HepG2 (cell line): ENCODE measurements at regions not wholly inside any gene's neighbourhood (a gene's known extent, or its start where the extent isn't known, plus 50 kb on each side); places are given as distances from the start of the nearest gene placed in this dataset.

Source experiments
- CREM ChIP-seq, 2 experiments: sonication (generic) in 1 of 2; formaldehyde crosslinking in 1 of 2; IDR thresholded peaks; 2 replicates each; pipeline versions ENCODE4 v1.4.0 to v1.6.1; 2016 to 2020; ENCODE audit warnings: antibody characterized with exemption in 1 of 2, mild to moderate bottlenecking in 1 of 2, missing genetic modification reagents in 1 of 2
- HOXA7 ChIP-seq: sonication (generic); formaldehyde crosslinking; IDR thresholded peaks from 2 replicates; pipeline ENCODE4 v1.8.1; 2022; ENCODE audit warnings: mild to moderate bottlenecking, missing genetic modification reagents, moderate library complexity
- NONO ChIP-seq, 2 experiments: fragments of 450-650 bp in 1 of 2; sonication (generic) in 1 of 2; formaldehyde crosslinking in 1 of 2; IDR thresholded peaks in 1 of 2; conservative IDR thresholded peaks in 1 of 2; 2 replicates each; pipeline versions ENCODE4 v1.6.1 to v1.8.0; 2017 to 2022; ENCODE audit warnings: mild to moderate bottlenecking in 1 of 2, missing genetic modification reagents in 1 of 2, moderate library complexity in 1 of 2
- TCF12 ChIP-seq, 2 experiments: fragments of 450-650 bp in 1 of 2; sonication (generic) in 1 of 2; formaldehyde crosslinking in 1 of 2; IDR thresholded peaks; 2 replicates each; pipeline versions ENCODE4 v1.6.1 to v1.8.0; 2017 to 2022; ENCODE audit warnings: antibody characterized with exemption in 1 of 2, mild to moderate bottlenecking in 1 of 2, missing genetic modification reagents in 1 of 2, moderate library complexity in 1 of 2
- TF ChIP-seq, protein P1 (sequence below): sonication (generic); formaldehyde crosslinking; IDR thresholded peaks from 2 replicates; pipeline ENCODE4 v1.4.0; 2020; ENCODE audit warnings: mild to moderate bottlenecking, missing genetic modification reagents

- TF ChIP-seq TCF12 (IDR thresholded peaks at IDR 0.05): no peak
- no peak for TF ChIP-seq TCF12 (CRISPR knock-in tag; IDR thresholded peaks at IDR 0.05)
- TF ChIP-seq HOXA7 (CRISPR knock-in tag): no peak
- TF ChIP-seq, protein P1, sequence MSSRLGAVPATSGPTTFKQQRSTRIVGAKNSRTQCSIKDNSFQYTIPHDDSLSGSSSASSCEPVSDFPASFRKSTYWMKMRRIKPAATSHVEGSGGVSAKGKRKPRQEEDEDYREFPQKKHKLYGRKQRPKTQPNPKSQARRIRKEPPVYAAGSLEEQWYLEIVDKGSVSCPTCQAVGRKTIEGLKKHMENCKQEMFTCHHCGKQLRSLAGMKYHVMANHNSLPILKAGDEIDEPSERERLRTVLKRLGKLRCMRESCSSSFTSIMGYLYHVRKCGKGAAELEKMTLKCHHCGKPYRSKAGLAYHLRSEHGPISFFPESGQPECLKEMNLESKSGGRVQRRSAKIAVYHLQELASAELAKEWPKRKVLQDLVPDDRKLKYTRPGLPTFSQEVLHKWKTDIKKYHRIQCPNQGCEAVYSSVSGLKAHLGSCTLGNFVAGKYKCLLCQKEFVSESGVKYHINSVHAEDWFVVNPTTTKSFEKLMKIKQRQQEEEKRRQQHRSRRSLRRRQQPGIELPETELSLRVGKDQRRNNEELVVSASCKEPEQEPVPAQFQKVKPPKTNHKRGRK (CRISPR knock-in tag): no peak
- TF ChIP-seq CREM (IDR thresholded peaks at IDR 0.05): no peak
- no peak for TF ChIP-seq CREM (CRISPR knock-in tag; IDR thresholded peaks at IDR 0.05)
- TF ChIP-seq NONO (IDR thresholded peaks at IDR 0.05): no peak
- TF ChIP-seq NONO (CRISPR knock-in tag; conservative IDR thresholded peaks at IDR 0.05): no peak
Observed at GRCh38 chr15:35186346-35186745, 101.3 kb upstream of the NANOGP8 start.
